ENCODE measurements at regions not wholly inside any gene's neighbourhood (a gene's known extent, or its start where the extent isn't known, plus 50 kb on each side); places are given as distances from the start of the nearest gene placed in this dataset.

GRCh38 chr9:28502189-28502588 lies 928.9 kb upstream of the C9orf72 start:
- TF ChIP-seq MXI1 (IDR thresholded peaks at IDR 0.05; ENCODE audit: borderline replicate concordance, low read depth, low read length) (no peak), CTCF (conservative IDR thresholded peaks at IDR 0.05; ENCODE audit: low read depth, low read length) (no peak), SMC3 (IDR thresholded peaks at IDR 0.05; ENCODE audit: low read depth, low read length) (no peak), CEBPB (IDR thresholded peaks at IDR 0.05; ENCODE audit: low read depth, low read length) (no peak), RFX5 (IDR thresholded peaks at IDR 0.05; ENCODE audit: low read depth, low read length) (no peak)
